NB4 (cell line): ENCODE measurements at regions not wholly inside any gene's neighbourhood (a gene's known extent, or its start where the extent isn't known, plus 50 kb on each side); places are given as distances from the start of the nearest gene placed in this dataset.

ENCODE experiments used
- MYC ChIP-seq: IDR thresholded peaks from 2 replicates; pipeline ENCODE4 v1.6.1; 2011; ENCODE audit warnings: low read depth, low read length
- POLR2A ChIP-seq: IDR thresholded peaks from 2 replicates; pipeline ENCODE4 v1.6.1; 2011; ENCODE audit warnings: mild to moderate bottlenecking; ENCODE audit not compliant: insufficient read length; ENCODE audit errors: extremely low read depth
- TF ChIP-seq, protein P1 (sequence below): IDR thresholded peaks from one replicate; pipeline ENCODE4 v1.5.1; 2012; ENCODE audit warnings: low read depth, low read length
- TF ChIP-seq, protein P2 (sequence below): IDR thresholded peaks from 2 replicates; pipeline ENCODE4 v1.6.1; 2011; ENCODE audit warnings: low read depth, low read length

DNA sequence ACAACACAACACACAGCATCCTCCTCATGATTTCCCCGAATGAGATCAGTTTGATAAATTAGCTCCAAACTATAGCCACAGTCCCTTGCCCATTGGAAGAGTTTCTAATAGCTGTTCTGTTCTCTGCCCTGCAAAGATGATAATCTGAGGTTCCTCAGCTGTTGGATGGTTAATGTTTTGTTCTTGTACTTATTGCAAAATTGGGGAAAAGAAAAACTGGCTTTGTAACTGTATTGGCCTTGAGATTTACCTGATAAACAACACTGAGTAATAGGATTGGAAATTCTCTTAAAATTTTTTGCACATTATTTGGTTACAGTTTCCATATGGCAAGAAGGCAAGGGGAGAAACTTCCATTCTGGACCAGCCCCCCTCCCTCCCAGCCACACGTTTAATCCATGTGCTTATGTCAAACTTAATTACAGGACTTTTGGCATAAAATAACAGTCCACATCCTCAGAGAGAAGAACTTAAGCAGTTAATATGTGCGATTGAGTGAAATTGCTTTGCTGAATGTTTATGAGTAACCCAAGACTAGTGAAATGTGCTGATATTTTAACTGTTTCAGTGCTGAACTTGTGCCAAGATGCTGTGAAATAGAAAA, 119.1 kb upstream of the ZFHX3 start:
- TF ChIP-seq, protein P1, sequence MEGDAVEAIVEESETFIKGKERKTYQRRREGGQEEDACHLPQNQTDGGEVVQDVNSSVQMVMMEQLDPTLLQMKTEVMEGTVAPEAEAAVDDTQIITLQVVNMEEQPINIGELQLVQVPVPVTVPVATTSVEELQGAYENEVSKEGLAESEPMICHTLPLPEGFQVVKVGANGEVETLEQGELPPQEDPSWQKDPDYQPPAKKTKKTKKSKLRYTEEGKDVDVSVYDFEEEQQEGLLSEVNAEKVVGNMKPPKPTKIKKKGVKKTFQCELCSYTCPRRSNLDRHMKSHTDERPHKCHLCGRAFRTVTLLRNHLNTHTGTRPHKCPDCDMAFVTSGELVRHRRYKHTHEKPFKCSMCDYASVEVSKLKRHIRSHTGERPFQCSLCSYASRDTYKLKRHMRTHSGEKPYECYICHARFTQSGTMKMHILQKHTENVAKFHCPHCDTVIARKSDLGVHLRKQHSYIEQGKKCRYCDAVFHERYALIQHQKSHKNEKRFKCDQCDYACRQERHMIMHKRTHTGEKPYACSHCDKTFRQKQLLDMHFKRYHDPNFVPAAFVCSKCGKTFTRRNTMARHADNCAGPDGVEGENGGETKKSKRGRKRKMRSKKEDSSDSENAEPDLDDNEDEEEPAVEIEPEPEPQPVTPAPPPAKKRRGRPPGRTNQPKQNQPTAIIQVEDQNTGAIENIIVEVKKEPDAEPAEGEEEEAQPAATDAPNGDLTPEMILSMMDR: no peak
- TF ChIP-seq POLR2A (no peak), MYC (no peak)
- TF ChIP-seq, protein P2, sequence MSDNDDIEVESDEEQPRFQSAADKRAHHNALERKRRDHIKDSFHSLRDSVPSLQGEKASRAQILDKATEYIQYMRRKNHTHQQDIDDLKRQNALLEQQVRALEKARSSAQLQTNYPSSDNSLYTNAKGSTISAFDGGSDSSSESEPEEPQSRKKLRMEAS: no peak
